GM21528 (cell line): ENCODE measurements at regions not wholly inside any gene's neighbourhood (a gene's known extent, or its start where the extent isn't known, plus 50 kb on each side); places are given as distances from the start of the nearest gene placed in this dataset.

Experiments used
- ATAC-seq: cut with Tn5 transposase; IDR thresholded peaks from one replicate; pipeline ENCODE4 v1.9.1; 2021; ENCODE audit warnings: mild to moderate bottlenecking, moderate library complexity; ENCODE audit not compliant: unreplicated experiment, low FRiP score

DNA sequence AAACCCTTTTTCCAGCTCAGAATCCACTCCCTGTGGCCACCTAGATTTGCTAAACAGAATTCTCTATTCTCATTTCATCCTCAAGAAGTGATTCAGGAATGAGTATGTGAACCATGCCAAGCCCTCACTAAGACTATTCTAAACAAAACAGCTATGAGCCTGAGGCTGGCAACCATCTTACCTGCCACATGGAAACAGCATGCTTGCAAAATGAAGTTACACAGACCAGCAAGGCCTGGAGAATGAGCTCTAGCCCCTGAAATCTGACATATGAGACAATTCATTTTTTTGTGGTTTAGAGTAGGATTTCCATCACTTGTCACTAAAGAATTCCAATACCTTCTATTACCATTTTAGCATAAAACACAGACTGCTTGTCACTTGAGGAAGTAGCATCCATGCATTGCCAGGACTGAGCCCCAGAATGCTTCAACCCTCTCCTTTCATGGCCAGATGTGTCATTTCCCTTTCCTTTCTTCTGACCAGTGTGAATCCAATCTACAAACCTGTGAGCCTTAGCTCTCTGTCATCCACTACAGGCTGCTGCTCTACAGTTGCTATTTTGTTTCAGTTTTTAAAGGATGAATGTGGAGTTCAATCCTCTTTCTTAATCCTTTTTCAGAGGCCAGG, 744.3 kb upstream of the ACVR2A start:
- no peak for ATAC-seq

DNA sequence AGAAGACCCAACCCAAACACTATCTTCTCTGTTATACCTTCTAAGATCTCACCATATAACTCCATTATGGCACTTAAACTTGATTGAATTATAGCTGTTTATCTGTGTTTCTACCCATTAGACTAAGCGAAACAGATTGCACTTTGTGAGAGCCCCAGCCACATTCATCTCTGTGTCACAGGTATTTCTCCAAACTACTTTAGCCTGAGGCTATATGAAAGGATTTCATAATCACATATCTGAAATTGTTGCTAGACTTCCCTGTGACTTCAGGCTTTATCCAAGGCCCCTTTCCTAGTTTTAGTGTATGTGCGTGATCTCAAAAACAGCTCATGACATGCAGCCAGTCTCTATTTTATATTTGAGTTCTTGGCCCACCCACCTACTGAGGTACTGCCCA, 745.0 kb upstream of the ACVR2A start:
- no peak for ATAC-seq

DNA sequence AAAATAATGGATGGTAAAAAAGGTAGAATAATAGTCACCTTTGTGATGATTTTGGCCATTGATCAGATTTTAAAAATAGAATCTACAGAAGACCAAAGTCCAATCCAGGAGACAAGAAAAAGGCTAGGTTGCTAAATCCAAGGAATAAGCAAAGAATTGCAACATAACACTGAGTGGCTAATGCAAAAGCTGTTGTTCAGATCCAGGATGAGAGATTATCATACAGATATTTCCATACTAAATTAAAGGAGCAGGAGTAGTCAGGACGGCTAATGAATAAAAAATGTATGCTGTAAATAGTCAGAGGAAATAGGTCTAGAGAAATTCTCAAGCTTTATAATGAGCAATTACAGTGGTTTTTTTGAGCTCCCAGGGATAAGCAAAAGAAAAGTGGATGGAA, 745.9 kb upstream of the ACVR2A start:
- no peak for ATAC-seq

DNA sequence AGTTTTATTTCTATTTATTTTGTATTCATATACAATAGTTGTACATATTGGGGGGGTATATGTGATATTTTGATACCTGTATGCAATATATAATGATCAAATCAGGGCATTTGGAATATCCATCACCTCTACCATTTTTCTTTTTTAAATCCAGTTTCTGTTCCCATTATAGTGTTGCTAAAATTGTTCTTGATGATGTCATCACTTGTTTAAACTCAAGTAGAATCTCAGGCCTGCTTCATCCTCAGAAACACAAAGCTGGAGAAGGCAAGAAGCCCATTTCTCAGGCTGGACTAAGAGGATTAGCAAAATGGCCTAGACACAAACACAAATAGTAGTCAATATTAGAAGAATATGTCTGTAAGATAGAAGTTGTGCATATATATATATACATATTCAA, 747.1 kb upstream of the ACVR2A start:
- no peak for ATAC-seq

DNA sequence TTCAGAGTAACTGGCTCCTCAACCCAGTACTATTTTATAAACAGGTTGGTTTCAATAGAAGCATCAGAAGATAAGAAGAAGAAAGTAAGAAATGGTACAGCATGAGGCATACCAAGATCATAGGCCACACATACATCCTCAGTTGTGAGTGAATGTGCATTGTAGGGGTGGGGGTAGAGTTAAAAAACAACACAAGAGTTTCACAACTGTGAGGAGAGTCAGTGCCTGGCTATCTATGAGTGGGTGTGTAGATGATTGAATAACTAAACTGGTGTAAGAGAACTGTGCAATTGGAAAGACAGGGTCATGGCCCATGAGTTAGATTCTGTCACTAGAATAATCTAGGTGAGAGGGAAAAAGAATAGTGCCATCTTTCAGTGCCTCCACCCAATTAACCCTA, 748.2 kb upstream of the ACVR2A start:
- ATAC-seq: no peak

DNA sequence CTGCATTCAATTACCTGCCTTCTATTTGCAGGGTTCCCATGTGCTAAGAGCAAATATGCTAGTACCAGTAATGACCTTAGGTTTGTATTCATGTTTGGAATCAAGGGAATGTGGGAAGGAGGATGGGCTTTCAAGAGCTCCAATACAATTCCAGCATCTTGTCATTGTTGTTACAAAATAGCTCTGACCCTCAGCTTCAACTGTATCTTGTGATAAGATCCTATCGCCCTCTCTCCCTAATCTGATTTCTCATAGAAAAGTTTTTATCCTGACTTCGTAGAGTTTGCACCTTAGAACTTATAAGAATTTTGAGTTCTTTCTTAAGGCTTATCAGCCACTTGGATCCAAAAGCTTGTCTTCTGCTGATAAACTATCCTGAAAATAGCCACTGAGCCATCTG, 749.5 kb upstream of the ACVR2A start:
- ATAC-seq: no peak

DNA sequence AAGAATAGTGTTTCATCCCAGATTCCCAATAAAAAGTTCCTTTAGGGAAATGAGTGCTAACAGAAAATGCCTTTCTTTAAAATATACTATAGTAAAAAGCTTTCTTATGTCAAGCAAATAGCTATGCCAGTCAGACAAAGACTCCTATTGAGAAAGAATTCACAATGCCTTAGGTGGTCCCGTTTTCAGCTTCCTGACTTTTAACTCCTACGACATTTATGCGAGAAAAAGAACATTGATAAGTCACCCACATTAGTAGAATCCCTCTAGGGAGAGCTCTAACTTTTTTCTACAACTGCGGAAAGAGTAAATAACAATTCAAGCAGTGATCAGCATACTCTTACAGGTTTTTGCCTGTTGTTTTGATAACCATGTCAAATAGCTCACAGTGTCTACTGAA, 750.8 kb upstream of the ACVR2A start:
- no peak for ATAC-seq

DNA sequence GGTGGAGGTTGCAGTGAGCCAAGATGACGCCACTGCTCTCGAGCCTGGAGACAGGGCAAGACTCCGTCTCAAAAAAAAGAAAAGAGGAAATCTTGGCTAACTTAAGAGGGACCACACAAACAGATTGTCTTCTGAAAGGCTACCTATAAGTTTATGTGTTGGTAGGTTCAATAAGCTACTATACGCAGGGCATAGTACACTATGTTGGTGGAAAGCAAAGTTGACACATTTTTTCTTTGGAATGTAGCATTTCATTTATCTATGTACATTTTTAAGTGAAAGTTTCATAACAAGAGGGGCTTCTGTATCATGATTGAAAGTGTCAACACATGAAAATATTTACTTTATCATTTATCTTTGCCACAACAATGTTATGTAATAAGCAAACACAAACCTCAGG, 752.6 kb upstream of the ACVR2A start:
- no peak for ATAC-seq

DNA sequence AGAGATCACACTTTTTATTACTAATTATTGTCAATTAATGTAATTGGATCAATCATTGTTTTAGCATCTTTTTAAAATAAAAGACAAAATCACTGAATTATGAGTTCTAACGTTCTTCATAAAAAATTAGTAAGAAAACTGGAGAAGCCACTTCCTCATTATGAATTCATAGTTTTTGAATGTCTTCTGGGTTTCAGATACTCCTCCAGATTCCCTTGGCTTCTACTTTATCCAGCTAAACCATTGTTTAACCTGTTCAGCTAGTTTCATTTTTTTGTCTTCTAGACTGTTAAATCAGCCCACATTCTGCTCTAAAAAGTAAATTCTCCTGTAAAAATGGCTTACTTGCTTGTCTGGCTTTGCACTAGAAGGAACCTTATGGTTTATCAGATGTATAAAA, 753.4 kb upstream of the ACVR2A start:
- ATAC-seq: no peak

DNA sequence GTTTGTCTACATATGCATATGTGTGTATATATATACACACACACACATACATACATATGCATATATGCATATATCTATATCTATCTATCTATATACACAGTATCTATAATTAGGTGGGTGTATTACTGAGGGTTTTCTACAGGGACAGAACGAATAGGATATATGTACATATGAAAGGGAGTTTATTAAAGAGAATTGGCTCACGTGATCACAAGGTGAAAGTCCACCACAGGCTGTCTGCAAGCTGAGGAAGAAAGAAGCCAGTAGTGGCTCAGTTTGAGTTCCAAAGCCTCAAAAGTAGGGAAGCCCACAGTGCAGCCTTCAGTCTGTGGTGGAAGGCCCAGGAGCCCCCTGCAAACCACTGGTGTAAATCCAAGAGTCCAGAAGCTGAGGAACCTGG, 756.0 kb upstream of the ACVR2A start:
- ATAC-seq: no peak

DNA sequence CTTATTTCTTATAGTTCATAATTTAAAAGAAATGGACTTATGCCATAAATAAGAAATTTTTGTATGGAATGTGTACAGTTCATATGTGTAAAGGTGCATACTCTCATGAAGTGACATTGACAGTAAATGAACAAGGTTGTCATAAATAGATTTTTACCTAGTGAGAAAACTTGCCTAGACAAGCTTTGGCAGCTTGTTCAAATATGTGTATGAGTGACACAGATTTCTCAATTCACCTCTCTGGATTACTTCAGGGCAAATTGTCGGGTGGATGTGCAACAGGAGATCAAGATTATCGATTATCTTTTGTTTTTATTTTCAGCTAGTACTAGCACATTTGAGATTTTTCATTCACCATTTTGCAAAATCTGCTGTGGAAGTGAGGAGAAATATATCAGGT, 758.1 kb upstream of the ACVR2A start:
- no peak for ATAC-seq

DNA sequence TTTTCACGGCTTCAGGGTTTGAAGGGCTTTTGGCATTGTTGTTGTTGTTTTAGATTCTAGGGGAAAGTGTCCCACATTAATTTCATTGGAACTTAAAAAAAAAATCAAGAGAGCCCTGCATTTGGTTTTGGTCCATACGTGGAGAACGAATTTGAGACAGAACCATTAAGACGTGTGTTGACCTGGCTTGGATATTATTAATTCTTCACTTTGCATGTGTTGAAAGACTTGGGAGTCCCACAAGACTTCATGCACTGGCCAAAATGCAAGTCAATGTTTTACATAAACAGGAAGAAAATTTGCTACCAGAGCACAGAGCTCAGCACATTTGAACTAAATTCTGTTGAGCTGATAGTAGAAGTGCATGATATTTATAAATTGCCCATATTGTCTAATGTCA, 761.2 kb upstream of the ACVR2A start:
- no peak for ATAC-seq

DNA sequence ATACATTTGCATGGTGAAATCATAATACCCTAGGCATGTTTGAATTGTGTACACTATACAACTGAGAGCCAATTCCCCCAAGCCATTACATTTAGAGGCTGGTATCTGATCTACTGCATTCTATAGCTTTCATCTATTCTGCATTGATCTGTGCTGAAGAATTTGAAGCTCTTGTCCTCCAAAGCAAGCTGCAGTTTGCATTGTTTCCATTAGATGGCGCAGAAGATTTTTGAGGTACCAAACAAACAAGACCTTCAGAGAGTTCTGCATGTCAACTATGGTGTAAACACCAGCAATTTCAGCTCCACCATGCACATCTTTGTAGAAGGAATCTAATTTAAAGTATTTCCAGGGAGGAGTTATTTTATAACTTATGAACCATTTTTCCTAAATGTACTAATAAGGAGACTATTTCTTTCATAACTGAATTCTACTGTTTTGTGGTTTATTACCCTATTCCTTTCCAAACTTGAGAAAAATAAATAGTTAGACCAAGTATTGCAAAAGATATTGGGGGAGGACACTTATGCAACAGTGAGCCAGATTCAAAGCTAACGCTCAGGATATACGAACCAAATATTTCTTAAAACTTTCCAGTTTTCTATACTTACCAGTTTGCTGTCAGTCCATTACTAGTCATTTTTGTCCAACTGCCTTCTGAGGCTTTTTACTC, 761.8 kb upstream of the ACVR2A start:
- ATAC-seq: peak; percentile 90

DNA sequence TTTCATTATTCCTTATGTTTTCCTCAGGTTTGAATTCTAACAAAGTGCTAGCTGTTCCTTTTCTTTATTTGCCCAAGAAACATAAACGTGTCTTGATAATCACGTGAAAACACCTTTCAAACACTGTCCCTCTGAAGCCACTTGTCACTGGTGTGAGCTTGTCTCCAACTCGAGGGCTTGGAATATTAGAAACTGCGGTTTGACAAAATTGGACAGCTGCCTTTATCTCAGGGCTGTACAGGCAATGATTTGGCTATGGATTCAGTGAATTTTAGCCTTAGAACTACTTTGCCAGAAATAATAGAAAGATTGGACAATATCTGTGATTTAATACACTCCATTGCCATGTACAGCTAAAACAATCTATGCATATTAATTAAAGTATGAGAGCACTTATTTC, 763.0 kb upstream of the ACVR2A start:
- no peak for ATAC-seq

DNA sequence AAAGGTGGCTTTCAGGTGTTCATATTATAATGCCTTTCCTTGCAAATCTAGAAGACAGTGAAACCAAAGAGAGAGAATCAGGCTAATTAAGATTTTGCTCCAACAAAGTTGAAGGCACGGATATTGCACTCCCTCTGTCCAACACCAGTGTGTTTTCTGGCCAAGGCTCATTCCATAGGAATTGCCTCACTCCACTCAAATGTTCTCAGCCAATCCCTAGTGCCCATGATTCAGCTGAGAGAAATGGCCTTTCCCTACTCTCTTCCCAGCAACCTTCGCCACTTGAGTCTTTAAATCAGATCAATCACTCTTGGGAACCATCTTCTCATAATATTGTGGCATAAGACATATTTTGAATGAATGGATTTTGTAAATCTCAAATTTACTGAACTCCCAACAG, 768.2 kb upstream of the ACVR2A start:
- no peak for ATAC-seq

DNA sequence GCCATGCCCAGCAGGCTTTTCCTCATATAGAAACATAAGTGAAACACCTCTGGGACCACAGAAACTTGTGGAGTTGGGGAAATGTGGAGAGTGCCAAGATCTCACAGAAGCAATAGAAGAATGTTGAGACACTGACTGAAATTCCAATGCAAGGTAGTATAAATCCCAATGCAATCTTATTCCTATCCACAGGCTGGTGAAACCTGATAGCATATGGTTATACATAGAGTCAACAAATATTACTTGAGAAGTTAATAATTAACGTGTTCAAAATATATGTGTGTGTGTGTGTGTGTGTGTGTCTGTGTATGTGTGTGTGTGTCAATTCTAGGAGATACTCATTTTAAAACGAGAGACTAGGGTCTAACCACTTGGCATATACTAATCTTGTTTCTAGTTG, 776.8 kb upstream of the ACVR2A start:
- ATAC-seq: no peak

DNA sequence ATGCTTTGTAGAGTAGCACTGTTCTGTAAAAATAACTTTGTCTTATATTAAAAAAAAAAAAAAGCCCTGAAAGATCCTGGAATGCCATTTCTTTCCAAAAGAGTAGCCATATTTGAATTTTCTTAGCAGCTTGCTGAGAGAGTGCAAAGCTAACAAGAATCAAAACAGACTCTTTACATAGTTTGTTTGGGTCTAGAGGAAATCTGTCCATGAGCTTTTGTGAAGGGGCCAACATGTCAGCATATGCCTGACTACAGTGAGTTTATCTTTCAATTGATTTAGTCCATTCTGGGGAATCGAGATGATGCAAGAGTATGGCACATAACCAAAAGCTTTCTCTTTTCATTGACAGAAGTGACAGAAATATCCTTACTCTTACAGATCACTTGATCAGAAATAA, 777.7 kb upstream of the ACVR2A start:
- no peak for ATAC-seq

DNA sequence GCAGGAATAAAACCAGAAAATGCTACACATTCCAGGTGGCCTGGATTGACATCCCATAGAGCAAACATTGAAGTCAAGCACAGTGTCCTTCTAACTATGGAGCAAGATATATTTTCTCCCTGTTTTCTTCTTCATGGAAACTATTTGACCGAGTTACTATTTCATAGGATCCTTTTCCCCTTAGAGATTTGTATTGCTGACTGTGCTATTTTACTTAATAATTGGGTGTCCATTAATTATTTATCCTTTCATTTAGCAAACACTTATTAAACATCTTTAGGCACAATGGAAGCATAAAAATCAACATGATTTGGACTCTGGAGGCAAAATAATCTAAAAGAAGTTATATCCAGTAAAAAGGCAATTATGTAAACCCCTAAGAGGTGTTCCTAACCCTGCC, 782.8 kb upstream of the ACVR2A start:
- ATAC-seq: no peak

DNA sequence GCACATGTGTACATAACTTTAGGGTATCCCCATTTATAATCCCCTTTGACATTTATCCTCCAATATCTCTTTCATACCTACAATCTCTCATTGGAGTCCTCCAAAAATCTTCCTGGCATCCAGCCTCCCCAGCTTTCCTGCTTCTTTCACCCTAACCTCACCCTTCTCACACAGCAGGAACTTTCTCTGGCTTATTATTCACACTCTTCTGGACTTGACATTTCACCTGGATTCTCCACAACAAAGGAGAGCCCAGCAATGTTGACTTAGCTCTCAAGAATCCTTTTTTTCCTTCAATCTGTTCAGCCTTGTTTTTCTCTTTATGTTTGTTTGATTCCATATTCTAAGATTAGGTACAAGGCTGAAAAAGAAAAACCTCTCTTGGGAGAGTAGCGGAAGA, 783.6 kb upstream of the ACVR2A start:
- no peak for ATAC-seq

DNA sequence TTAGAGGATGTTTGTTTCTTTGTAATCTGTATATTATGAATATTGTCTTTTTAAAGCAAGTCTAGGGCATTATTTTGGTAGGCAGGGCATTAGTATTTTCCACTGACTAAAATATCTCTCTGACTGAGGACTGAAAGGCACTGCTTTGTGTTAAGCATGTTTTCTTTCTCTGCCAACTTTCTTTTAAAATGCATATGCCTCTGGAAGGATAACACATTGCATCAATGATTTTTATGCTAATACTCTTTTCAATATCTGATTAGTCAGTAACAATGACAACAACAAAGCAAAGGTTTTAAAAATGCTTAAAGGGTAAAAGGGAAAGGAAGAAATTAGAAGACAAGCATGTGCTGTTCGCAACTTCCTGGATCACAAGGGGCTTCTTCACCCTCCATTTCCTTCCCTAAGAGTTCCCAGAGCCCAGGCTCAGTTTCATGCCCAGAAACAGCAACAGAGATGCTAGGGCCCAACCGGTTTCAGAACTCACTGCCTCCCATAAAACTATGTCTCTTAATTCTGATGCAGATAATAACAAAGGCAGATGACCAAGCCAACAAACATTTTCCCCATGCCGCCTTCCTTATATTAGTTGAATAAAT, 786.8 kb upstream of the ACVR2A start:
- no peak for ATAC-seq

DNA sequence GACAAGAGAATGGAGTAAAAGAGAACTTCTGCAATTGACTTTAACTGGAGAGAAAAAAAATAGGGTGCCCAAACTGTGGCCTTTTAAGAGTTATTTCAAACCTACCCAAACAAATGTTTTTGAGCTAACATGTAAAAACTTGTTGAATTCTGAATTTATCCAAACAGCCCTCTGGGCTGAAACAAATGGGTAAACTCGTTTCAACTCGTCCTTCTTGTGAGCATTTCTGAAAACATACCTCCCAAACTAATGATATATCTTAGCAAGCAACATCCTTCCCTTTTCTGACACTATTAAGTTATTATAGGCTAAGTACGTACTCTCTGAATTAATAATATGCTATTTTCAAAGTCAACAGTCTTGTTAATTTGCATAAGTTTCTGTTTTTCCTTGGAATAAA, 793.0 kb upstream of the ACVR2A start:
- no peak for ATAC-seq

DNA sequence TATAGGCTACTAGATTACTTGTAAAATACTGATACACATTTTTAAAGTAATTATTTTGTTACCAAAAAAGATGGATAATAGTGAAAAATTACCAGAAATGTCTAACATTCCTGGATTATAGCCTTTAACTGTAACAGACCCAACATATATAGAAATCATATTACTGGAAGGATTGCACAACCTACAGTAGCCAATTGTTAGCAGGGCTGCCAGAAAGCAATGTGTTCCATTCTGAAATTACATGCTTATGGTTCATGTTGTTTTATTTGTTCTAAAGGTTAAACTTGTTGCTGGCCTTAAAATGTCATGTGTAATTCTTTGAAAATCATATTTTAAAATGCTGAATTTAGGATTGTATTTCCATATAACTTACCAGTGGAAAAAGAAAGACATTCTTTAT, 793.6 kb upstream of the ACVR2A start:
- ATAC-seq: no peak
